Dedifferentiated amniotic fluid mesenchymal stem cell (primary cell): ENCODE measurements at regions not wholly inside any gene's neighbourhood (a gene's known extent, or its start where the extent isn't known, plus 50 kb on each side); places are given as distances from the start of the nearest gene placed in this dataset.
"Not testable (repeated sequence)": the region's sequence is repeated elsewhere in the genome, so short reads cannot be mapped to it uniquely, and the experiment has no call there.

Source experiments
- DNase-seq: peaks from one replicate; pipeline ENCODE4 v3.0.0-alpha.2; 2016; ENCODE audit errors: extremely low spot score

DNA sequence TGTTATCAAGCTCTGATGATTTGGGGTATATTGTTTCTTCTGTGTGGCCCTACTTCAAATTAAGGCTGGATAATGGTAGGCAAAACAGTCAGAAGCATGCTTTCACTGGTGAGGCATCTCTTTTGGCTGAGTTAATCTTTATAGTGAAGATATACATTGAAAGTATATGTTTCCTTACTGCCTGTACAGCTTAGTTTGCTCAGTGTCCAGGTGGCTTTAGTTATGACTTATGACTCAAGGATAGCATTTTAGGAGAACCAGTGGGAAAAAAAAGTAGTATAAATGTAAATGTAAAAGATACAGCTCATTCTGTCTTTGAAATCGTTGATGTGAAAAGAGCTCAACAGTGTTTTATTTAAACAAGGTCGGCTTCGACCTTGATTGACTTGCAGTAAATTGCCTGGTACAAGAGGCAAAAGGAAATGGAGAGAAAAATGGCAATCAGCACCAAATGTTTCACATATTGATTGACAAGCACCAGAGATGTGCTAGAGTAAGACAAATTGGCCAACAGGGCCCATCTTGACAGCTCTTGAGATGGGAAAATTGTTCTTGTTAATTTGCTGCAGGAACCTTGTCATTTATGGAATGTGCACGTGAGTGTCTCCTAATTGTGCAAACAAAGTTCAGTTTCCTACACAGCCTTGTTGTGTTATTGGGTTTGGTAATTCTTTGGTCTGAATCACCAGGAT lies 447.4 kb upstream of the WWC1 start:
- DNase-seq, result no peak

DNA sequence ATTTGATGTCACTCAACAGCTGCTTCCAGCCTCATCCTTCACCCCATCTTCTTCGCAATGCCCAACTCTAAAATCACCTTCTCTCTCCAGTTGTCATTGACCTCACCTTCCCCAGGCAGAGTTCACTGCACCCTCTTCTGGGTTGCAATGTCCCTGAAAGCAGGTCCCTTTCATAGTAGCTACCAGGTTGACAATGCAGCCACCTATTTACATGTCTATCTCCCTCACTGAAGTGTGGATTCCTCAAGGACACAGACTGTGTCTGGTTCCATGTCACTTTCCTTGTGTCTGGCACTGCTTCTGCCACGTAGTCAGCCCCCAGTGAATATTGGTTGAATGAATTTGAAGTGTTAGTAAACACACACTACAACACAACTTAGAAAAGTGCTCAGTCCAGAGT lies 445.5 kb upstream of the WWC1 start:
- no peak for DNase-seq

DNA sequence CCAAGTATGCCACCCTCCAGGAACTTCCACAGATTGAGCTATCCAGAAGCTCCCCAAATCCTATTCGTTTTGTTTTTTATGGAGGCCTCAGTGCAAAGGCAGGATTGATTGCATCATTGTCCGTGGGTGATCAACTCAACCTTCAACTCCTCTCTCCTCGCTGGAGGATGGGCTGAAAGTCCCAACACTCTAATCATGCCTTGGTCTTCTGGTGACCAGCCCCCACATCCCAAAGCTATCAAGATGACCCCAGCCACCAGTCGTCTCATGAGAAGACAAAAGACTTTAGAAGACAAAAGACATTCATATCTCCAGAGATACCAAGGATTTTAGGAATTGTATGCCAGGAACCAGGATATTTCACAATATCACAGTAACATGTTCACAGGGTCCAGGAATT lies 441.6 kb upstream of the WWC1 start:
- no peak for DNase-seq

DNA sequence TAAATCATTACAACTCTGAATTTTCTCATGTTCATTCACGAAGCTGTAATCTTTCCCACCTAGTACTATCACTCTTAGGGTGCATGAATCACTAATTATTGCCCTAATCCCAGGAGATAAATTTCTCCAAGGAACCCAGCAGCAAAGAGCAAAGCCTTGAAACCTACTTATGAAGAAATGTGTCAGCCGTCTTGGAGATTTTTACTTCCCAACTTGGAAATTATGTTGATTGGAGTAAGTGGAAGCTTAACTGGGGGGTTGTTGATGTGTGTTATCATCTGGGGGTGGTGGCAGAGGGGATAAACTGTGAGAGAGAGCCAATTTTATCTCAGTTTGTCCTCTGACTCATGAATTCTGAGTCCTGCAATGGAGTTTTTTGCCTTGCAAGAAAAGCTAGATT lies 440.5 kb upstream of the WWC1 start:
- DNase-seq, result no peak

GRCh38 chr5:167851416-167851815 lies 440.0 kb upstream of the WWC1 start:
- no peak for DNase-seq

GRCh38 chr5:167852515-167852914 lies 438.9 kb upstream of the WWC1 start:
- DNase-seq, result no peak

DNA sequence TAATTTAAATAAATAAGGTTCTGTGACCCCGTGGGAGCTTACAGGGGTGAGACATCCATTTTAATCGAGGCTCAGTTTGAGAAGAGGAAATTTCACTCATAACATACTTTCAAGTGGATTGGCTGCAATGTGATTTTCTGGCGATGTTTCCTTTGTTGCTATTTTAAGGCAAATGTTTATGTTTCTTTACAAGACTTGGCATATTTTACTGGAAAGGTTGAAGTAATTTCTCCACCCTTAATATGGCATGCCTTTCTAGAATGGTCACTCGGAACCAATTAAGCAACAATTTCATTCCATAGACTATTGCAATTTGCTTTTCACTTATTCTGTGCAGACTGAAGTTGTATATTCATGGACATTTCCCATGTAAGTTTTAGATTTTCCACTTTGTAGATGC lies 438.0 kb upstream of the WWC1 start:
- DNase-seq, result peak; percentile 93

DNA sequence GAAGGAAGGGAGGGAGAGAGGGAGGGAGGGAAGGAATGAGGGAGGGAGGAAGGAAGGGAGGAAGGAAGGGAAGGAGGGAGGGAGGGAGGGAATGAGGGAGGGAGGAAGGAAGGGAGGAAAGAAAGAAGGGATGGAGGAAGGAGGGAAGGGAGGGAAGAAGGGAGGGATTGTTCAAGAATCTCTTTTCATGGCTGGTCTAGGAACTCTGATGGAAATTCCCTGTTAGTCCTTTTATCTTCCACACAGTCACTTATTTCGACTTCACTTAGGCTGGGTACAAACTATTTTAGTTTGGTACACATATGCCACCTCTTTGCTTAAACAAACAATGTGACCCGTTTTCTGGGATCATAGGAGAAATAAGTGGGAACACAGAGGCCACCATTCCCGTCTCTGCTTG lies 435.6 kb upstream of the WWC1 start:
- DNase-seq, result no peak

DNA sequence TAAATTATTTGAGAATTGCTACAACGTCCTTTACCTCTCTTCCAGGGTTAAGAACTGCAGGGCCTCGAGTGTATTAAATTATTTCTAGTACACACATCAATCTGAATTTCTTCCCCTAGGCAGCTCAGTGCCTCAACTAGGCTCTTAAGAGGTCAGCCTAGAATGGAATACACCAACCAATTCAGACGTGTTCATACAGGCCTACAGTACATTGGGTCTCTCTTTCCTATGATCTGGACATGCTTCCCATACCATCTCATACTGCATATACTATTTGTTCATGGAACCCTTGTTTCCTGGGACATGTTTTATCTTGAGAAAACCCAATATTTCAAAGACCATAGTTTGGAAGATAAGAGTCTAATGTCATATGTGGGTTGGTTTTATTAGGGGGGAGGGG lies 434.1 kb upstream of the WWC1 start:
- DNase-seq, result no peak

DNA sequence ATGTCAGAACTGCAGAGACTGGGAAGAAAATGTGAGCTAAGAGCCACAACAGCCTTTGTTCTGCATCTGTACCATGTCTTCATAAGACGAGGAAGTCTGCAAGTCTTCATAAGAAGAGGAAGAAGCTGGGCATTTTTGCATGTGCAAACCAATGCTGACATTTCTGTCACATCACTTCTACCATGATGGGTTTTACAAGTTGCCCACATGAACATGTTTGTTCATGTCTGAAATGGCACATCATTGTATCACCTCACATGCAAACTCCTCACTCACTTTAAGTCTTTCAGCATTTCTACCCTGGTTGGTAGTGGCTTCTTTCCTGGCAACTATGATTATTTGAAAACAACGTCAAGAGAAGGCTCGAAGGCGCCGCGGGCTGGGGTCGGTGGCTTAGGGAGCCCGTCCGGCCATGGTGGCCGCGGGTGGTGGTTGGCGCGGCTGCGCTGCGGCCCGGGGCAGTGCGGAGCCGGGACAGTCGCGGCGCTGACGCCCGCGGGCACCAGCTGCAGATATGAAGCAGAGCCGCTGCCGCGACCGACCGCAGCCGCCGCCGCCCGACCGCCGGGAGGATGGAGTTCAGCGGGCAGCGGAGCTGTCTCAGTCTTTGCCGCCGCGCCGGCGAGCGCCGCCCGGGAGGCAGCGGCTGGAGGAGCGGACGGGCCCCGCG lies 433.1 kb upstream of the WWC1 start:
- not testable (repeated sequence) for DNase-seq

DNA sequence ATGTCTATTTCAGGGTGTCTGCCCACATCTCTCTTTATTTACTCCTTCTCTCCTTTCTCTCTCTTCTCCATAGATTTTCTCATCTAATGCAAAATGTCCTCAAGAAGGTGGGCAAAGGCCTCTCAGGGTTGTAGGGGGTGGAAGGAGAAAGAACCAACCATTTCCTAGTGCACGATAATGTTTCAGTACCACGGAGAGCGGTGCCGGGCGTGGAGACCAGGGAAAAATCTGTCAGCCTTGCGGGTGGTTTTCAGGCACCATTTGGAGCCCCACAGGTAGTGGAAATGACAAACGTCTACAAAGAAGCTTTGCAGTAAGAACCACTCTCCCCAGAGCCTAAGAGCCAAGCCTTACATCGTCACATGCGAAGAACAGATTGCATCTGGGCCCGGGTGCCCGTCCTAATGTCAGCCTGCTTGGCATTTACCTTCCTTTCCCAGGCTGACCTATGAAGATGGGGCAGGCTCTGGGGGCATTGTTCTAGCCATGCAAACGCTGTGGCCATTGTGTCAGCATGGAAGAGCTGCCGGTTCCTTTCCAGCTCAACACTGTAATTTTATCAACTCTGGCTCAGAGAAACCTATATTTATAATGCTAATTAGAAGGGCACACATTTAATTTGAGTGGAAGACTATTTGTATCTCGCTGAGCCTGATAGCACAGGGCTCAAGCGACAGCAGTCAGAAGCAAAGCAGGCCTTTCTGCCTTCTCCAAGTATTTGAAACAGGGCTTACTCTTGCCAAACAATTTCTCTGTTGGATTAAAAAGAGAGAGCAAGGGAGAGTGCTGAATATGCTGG lies 430.1 kb upstream of the WWC1 start:
- no peak for DNase-seq

DNA sequence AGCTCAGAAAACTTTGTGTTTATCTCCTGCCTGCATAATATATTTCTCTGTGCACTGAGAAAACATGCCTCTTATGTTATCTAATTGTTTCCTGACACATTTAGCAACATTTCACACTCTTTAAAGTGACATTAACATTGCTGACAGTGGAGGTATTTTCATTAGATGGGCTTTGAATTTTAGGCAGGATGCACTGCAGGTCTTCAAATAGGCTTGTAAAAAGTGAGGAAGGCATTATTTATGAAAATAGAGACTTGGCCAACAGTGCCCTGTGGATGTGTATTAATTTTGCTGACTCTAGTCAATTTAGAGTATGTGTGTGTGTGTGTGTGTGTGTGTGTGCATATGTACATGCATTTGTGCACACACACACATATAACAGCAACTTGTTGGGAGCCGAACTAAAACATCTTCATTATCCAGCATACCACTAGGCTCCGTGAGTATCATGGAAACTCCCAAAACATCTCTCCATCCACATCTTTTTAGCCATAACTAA lies 429.5 kb upstream of the WWC1 start:
- no peak for DNase-seq

DNA sequence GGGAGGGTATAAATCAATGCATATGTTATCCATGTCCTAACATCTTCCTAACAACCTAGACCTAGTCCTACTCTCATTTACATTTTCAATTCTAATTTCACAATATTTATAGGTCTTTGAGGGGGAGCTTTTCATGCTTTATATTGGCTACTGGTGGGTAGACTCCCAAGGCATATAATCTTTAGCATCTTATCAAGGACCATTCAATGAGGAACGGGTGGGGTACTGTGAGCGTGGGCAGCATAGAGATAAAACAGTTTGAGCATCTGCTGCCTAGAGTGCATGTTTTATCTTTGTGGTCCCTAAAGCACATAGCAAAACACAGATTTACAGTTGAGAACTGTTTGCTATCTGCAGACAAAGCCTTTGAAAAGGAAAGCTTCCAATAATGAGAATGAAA lies 427.6 kb upstream of the WWC1 start:
- no peak for DNase-seq

- DNase-seq, result no peak
Measured at GRCh38 chr5:167864801-167865200, 426.6 kb upstream of the WWC1 start.

GRCh38 chr5:167866797-167867196 lies 424.6 kb upstream of the WWC1 start:
- no peak for DNase-seq

DNA sequence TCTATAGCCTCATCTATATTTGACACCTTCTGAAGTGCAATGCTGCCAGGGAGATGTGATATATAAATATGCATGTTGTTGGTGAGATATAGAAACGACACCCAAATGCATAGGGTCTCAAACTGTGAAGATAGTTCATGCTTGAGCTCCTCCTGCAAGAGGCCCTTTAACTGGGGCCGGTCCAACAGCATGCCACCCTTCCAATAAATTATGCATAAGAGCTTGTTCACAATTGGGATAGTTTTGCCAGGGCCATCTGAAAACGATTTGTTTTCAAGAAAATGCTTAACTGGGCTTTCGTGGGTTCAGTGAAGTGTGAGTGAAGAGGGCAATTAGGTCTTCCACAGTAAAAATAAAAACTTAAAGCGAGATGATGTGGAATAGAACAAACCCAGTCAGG lies 424.2 kb upstream of the WWC1 start:
- no peak for DNase-seq

DNA sequence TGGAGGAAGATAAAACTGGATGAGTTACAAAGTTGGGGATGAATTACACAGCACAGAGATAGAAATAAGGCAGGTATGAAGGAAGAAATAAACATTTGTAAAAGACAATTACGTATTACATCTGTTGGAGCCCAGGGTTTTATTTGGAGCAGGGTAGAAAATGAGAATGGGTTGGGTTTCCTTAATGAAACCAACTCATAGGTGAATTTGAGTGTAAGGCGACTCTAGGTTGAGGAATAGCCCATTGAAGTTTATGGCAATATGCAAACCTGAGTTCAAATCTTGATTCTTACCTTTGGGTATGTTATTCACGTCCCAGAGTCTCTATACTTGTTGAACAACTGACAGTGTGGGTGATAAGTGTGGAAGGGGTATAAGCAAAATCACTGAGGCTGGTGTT lies 422.3 kb upstream of the WWC1 start:
- DNase-seq, result no peak

DNA sequence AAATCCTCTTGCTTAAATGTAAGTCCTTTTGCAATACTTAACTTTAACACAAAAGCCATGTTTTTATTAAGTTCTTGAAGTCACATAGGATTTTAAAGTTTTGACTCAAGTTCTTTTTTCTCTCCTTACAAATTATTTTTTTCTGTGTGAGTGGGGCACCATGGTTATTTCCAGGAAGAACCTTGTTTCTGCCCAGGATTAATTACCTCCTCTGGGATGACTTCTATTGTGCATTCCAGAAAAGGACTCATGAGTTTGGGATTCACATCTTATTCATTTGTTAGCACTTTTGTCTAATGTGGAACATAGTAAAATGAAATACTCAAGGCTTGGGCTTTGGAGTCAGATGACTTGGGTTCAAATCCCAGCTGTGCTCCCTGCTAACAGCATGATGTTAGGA lies 421.4 kb upstream of the WWC1 start:
- no peak for DNase-seq

GRCh38 chr5:167871091-167871490 lies 420.4 kb upstream of the WWC1 start:
- DNase-seq, result no peak

GRCh38 chr5:167872791-167873190 lies 418.7 kb upstream of the WWC1 start:
- no peak for DNase-seq

DNA sequence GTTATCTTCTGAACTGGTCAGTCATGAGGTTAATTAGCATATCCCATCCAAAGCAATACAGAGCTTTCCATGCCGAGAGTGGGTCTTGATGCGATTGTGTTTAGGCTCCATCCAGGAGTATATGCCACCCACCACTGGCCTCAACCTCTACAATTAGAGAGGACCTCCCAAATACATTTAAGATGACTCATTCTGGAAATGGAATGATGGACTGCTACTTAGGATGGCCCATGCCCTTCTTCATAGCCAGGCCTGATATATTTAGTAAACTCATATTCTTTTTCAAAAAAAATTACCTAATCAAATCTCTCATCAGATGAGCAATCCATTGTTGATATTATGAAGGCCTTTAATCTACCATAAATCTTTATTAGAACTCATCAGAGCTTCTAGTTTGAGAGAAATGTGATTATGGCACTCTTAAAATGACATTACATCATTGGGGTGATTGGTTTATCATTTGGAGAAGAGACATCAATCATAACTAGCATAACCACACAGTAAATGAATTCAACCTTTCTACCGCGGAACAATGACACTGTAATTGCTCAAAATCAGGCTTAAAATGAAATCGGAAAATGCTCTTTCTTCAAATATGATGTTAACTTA lies 414.2 kb upstream of the WWC1 start:
- no peak for DNase-seq

DNA sequence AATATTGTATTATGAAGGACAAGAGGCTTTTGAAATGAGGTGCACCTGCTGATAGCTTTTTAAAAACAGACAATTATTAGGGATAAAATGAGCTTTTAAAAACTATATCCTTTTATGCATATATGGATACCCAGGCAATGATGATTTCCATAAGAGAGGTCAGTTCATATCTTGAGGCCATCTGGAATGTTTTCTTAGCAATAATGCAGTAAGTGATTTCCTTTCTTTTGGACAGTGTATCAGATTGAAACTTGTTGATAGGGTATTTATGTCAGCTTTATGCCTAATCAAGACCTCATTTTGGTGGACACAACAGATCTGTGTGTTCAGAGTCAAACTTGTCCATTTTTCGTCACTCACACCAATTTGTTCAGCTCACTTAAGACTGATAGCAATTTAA lies 413.5 kb upstream of the WWC1 start:
- no peak for DNase-seq
